HG03060 (cell line): ENCODE measurements at regions not wholly inside any gene's neighbourhood (a gene's known extent, or its start where the extent isn't known, plus 50 kb on each side); places are given as distances from the start of the nearest gene placed in this dataset.
"Not testable (repeated sequence)": the region's sequence is repeated elsewhere in the genome, so short reads cannot be mapped to it uniquely, and the experiment has no call there.

Source experiments
- ATAC-seq: cut with Tn5 transposase; IDR thresholded peaks from one replicate; pipeline ENCODE4 v1.9.1; 2021; ENCODE audit warnings: low read depth, moderate number of reproducible peaks; ENCODE audit not compliant: unreplicated experiment

- no peak for ATAC-seq
Measured at GRCh38 chr2:161042990-161043625, 117.1 kb upstream of the TANK start.

DNA sequence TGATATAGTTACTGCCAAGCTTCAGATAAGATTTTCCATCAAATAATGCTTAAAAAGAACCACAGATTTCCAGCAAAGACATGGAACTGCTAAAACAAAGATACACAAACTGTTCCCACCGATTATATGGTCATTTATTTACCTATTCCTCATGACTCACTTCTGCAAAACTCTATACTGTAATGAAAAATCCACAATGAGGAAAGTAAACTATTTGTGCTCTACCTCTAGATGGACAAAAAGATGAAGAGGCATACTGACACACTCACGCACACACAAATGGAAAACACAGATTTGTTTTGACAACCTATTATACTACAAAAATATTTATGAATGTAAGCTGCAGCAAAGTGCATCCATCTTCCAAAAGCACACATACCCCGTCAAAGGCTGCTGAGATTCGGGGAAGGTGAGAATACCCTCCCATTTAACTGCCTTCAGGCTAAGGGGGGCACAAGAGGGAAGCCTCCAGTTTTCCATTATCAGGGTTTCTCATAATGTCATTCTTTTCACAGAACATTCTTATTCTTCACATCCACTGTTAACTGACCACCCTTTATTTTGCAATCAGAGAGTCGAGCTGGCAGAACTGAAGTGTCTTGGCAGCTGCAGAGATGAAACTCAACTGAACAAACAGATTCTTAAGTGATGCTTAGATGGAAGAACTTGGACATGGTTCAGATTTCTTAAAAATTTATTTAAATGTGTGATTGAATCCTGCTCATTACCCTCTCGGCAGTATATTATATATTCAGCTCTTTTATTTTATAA lies 115.9 kb upstream of the TANK start:
- ATAC-seq, result no peak

DNA sequence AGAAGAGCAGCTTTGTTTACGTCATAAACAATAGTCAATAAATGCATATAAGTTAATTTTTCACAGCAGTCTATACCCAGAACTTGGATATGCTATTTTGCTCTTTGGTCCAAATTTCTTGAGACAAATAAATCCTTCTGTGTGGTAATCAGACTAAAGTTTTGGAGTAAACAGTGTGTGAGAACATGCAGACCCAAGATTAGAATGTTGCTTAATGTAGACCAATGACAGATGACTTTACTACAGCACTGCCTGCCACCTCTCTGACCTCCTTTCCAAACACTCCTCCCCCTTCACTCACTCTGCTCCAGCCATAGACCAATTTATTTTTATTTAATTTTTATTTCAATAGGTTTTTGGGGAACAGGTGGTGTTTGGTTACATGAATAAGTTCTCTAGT lies 115.3 kb upstream of the TANK start:
- ATAC-seq, result no peak

DNA sequence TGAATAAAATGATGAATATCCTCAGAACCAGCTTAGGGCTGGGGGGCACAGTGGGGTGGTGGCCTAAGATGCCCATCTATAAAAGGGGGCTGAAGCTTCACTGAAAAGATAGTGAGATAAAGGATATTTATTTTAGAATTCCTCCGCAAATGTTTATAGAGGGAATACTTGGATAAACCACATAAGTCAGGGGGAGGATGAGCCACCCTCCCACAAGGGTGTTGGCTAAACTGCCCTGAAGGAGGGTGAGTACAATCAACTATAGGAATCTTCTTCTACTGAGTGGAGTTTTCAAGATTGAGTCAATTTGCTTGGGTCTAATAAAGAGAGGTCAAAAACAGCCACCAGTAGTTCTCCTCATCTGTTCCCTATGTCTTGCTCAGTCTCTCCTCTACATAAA lies 114.5 kb upstream of the TANK start:
- no peak for ATAC-seq

- no peak for ATAC-seq
Measured at GRCh38 chr2:161046876-161047275, 113.4 kb upstream of the TANK start.

DNA sequence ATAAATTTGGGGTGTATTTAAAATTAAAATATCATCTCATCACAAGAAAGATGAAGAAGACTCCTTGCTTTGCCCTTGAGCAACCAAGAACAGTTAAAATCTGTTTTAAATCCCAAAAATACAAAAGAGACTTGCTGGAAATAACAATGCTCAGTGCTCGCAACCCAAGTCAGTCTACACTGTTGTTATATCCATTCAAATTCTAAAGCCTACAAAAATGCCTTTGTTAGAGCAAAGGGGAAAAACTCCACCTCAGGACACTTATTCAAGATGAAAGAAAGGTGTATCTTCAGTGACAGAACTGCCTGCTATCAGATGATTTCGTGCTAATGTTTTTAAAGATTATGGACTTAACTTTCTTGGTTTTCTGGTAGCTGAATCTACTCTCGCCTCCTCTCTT lies 111.9 kb upstream of the TANK start:
- no peak for ATAC-seq

DNA sequence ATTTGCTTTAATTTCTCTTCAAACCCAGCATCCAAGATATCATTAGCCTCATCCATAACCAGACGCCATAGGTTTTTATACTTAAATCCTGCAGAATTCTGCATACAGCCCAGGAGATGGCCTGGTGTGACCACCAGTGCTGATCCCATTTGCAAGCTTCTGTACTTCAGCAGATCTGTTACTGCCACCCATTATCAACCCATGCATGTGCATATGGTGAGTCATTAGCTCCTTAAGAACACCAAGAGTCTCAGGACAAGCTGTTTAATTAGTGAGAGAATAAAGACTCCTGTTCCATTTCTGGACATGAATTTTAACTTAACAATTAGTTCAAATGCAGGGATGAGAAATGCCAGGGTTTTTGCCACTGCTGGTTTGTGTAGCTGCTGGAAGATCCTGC lies 110.7 kb upstream of the TANK start:
- ATAC-seq, result no peak

GRCh38 chr2:161052214-161052613 lies 108.0 kb upstream of the TANK start:
- no peak for ATAC-seq

DNA sequence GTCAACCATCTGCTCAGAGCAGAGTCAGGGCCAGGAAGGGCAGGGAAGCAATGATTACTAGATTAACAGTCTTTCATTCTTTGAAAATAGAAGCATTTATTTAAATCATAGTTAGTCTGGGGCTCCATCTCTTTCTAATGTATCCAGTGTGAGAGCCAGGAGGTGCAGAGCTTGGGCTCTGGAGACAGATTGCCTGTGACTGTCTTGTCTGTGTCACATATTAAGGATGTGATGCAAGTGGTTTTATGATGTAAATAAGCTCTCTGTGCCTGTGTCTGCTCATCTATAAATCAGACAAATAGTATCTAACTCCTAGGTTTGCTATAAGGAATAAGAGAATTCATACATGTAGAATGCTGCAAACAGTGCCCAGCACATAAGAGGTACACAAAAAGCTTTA lies 104.9 kb upstream of the TANK start:
- ATAC-seq, result no peak

- ATAC-seq, result no peak
Measured at GRCh38 chr2:161059388-161059787, 100.8 kb upstream of the TANK start.

GRCh38 chr2:161061786-161062185 lies 98.4 kb upstream of the TANK start:
- no peak for ATAC-seq

DNA sequence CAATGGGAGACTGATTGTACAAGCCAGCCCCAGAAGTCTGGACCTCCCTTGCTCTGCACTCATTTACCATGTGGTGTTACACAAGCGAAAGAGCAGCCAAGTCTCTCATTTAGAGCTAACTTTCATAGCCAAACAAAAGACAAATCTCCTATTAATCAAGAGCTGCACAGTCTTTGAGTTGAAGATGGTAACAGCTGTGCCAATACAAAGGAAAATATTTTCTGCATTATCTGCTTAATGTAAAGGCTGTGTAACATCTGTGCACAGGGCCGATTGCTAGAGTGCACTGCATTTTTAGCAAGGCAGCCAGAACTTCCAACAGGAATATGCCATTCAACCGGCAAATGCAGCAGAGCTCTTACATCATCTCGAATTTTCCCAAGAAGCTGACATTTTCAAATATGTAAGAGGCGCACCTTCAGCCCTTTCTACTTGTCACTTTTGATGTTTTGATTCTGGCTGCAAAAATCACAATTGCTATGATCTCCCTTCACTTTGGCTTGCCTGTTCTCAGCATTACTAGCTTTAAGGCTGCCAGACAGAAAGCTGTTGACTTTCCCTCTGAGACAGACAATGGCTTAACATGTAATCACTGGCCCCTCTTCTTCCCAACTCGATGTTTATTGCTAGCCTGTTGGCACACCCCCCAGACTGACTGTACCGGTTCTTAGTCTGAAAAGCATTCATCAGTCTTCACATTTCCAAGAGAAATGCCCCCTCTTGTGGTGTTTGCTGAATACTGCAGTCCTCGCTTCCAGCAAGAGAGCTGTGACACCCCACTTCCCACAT lies 96.9 kb upstream of the TANK start:
- ATAC-seq, result peak; percentile 65

- peak; percentile 12 for ATAC-seq
Measured at GRCh38 chr2:161063946-161064306, 96.3 kb upstream of the TANK start.

DNA sequence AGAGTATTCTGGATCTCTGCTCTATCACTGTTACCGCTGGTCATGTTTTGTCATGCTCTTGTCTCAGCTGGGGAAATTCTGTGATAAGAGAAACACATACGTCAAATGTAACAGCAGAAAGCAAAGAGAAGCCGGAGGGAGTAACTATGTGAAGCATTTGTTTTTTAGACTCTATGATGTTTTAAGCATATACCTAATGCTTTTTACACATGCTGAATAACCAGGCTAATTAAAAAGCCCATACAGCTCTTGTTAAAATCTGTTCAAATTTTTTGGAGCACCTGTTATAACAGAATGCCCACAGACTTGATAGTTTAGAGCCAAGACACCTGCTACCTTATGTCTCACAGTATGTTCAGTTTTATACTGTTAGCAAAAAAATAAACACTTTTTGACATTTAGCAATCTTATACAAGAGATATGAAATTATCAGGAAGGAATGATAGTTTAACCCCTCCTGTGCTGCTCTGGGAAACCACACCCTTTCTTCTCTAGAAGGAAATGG lies 92.3 kb upstream of the TANK start:
- no peak for ATAC-seq

DNA sequence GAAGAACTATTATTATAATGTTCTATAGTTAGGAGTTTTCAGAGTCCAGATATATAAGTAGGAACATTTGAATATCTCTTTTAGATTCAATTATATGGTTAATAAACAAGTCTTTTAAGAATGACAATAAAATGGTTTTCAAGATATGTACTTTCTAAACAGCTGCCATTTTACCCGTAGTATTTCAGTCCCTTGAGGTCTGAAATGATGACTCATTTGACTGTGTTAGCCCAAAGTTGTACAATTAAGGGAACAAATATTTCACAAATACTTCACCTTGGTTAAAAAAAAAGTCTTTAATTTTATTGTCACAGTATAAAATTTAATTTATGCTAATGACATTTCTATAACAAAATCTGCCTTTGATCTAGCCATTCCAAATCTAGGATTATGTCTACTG lies 91.6 kb upstream of the TANK start:
- ATAC-seq, result no peak

- no peak for ATAC-seq
Measured at GRCh38 chr2:161070693-161071479, 89.3 kb upstream of the TANK start.

- not testable (repeated sequence) for ATAC-seq
Measured at GRCh38 chr2:161072436-161072835, 87.8 kb upstream of the TANK start.

DNA sequence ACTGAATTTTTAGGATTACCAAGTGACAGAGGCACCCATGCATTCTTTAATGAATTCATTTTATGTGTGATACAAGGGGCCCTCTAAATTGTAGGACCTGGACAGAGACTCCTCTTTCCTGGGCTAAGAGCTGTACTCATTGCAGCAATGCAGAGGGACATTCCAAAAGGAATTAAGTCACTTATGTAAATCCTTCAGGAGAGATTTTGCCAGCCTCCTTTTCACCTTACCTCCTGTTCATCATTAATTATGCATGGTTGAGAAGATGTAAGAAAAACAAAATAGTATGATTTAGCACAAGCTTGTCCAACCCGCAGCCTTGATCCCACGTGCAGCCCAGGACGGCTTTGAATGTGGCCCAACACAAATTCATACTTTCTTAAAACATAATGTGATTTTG lies 84.5 kb upstream of the TANK start:
- ATAC-seq, result no peak

DNA sequence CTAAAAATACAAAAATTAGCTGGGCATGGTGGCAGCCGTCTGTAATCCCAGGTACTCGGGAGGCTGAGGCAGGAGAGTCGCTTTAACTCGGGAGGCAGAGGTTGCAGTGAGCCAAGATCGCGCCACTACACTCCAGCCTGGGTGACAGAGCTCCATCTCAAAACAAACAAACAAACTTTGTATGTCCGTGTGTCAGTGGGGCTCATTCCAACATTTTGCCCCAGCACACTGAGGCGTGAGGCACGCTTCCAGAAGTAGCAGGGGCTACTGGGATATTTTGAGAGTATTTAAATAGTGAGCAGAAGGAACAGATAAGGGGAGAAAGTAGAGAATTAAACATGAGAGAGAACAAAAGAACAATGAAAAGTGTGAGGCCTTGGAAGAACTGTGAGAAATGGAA lies 83.3 kb upstream of the TANK start:
- no peak for ATAC-seq

DNA sequence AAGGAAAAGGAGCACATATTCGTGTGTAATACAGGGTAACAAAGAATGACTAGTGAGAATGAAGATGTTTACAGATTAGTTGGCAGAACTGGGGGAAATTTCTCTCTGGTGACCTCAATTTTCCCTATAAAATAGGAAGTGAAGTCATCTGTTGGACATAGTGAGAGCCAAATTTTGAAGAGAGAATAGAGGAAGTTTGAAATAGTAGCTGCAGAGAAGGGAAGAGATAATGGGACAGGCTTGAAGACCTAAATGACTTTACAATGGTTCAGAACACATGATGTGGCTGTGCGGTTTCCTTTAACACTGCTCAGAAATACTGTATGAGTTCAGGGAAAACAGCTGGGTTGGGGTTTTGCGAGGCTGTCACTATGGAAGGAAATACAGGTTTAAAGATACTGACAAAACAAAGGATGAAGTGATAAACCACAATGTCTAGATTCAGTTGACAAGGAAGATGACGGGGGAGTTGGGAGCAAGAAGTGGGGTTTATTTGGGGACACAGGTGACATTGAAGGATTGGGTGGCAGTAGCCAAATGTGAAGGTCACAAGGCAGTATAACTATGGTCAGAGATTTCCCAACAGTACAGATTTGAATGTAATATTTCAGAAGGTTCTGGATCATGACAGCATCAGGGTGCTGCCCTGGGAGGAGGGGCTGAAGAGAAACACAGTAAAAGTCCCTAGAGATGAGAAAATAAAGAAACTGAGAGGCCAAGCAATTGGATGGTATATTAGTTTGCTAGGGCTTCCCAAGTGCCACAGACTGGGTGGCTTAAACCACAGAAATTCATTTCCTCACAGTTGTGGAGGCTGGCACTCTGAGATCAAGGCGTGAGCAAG lies 82.6 kb upstream of the TANK start:
- peak; percentile 72 for ATAC-seq
